GM12878 (cell line): ENCODE measurements at regions not wholly inside any gene's neighbourhood (a gene's known extent, or its start where the extent isn't known, plus 50 kb on each side); places are given as distances from the start of the nearest gene placed in this dataset.
"Not testable (repeated sequence)": the region's sequence is repeated elsewhere in the genome, so short reads cannot be mapped to it uniquely, and the experiment has no call there.

ENCODE experiments used
- ATAC-seq: fragments of 200-7000 bp; cut with Tn5 transposase; 3 replicates; pipeline ENCODE4 v1.9.1; 2020; ENCODE audit warnings: mild to moderate bottlenecking, moderate library complexity
- BruUV-seq: library from RNA; stranded (reverse); fragments of 400-500 nt; replicated peaks from 2 replicates; lab custom pipeline; 2021; lab: Mats Ljungman, UMichigan
- CTCF ChIA-PET: fragments of 300-600 bp; sonication (Branson Sonifier 250); formaldehyde crosslinking; extraction: SDS; loops from one replicate; lab custom pipeline; 2021; ENCODE audit warnings: inconsistent platforms; lab: Yijun Ruan, JAX
- POLR2A ChIA-PET: fragments of 350-600 bp; formaldehyde crosslinking; extraction: SDS; loops from one replicate; lab custom pipeline; 2021; ENCODE audit warnings: inconsistent platforms; lab: Charles Lee
- RAD21 ChIA-PET: fragments of 300-600 bp; sonication (Branson Sonifier 250); formaldehyde crosslinking; loops from one replicate; lab custom pipeline; 2023; ENCODE audit warnings: antibody characterized with exemption; ENCODE audit not compliant: unreplicated experiment; lab: Charles Lee
- SMC1A ChIA-PET: fragments of 300-600 bp; sonication (Branson Sonifier 250); formaldehyde crosslinking; loops from one replicate; lab custom pipeline; 2023; ENCODE audit not compliant: unreplicated experiment, uncharacterized antibody; lab: Charles Lee
- DNase-seq: peaks from one replicate; pipeline ENCODE4 v3.0.0-alpha.2; 2011; ENCODE audit warnings: low read depth, low spot score
- FAIRE-seq: peaks from 3 replicates; lab custom pipeline; 2011; peaks lifted over from hg19 to GRCh38; lab: Jason Lieb, UNC
- H2AFZ ChIP-seq: 2 replicates; pipeline ENCODE4 v1.6.0; 2011; ENCODE audit warnings: low read depth, low read length, control low read depth; ENCODE audit not compliant: control insufficient read depth
- H3K27ac ChIP-seq: 2 replicates; pipeline ENCODE4 v1.5.1; 2011; ENCODE audit warnings: control low read depth; ENCODE audit not compliant: control insufficient read depth, insufficient read depth
- H3K27me3 ChIP-seq, 2 experiments: replicated peaks in 1 of 2; 2 replicates each; pipeline versions ENCODE4 v1.6.0 to v1.6.1; 2011; ENCODE audit warnings: low read length in 1 of 2; ENCODE audit not compliant: control insufficient read depth in 2 of 2, insufficient read depth in 2 of 2
- H3K36me3 ChIP-seq, 2 experiments: 2 replicates each; pipeline ENCODE4 v1.5.1; 2011; ENCODE audit warnings: low read length in 1 of 2; ENCODE audit not compliant: control insufficient read depth in 2 of 2, insufficient read depth in 2 of 2
- H3K4me1 ChIP-seq: 2 replicates; pipeline ENCODE4 v1.6.1; 2011; ENCODE audit warnings: mild to moderate bottlenecking, low read length, moderate library complexity, mixed read lengths; ENCODE audit not compliant: control insufficient read depth, insufficient read depth
- H3K4me2 ChIP-seq: 2 replicates; pipeline ENCODE4 v1.6.0; 2011; ENCODE audit warnings: control low read depth; ENCODE audit not compliant: control insufficient read depth, insufficient read depth
- H3K4me3 ChIP-seq: fragments of 200-600 bp; sonication (generic); 2 replicates; pipeline ENCODE4 v1.5.1; 2016
- H3K79me2 ChIP-seq: 2 replicates; pipeline ENCODE4 v1.6.0; 2011; ENCODE audit warnings: low read length; ENCODE audit not compliant: control insufficient read depth, insufficient read depth
- H3K9ac ChIP-seq: 2 replicates; pipeline ENCODE4 v1.8.0; 2011; ENCODE audit warnings: low read length, control low read depth, mixed read lengths; ENCODE audit not compliant: control insufficient read depth, insufficient read depth
- H3K9me3 ChIP-seq: replicated peaks from 3 replicates; pipeline ENCODE4 v1.5.1; 2011; ENCODE audit warnings: mild to moderate bottlenecking, low read length; ENCODE audit not compliant: control insufficient read depth, insufficient read depth
- H4K20me1 ChIP-seq: 2 replicates; pipeline ENCODE4 v1.6.0; 2011; ENCODE audit not compliant: control insufficient read depth, insufficient read depth
- BCLAF1 ChIP-seq: fragments of 450-650 bp; IDR thresholded peaks from 2 replicates; pipeline ENCODE4 v1.6.1; 2017; ENCODE audit warnings: antibody characterized with exemption, mild to moderate bottlenecking, moderate library complexity
- CBFB ChIP-seq: IDR thresholded peaks from 2 replicates; pipeline ENCODE4 v1.6.1; 2016; ENCODE audit warnings: antibody characterized with exemption, low read depth
- CREM ChIP-seq: IDR thresholded peaks from 2 replicates; pipeline ENCODE4 v1.6.1; 2014; ENCODE audit warnings: antibody characterized with exemption, low read depth
- EP300 ChIP-seq, 2 experiments: fragments of 150-350 bp in 1 of 2; IDR thresholded peaks; 2 replicates each; pipeline ENCODE4 v1.6.1; 2011 to 2012; ENCODE audit warnings: low read depth in 2 of 2, low read length in 2 of 2, borderline replicate concordance in 1 of 2, improper control_type of control experiment in 1 of 2, inconsistent platforms in 1 of 2; ENCODE audit not compliant: control insufficient read depth in 1 of 2
- ETV6 ChIP-seq, 2 experiments: fragments of 450-650 bp in 1 of 2; IDR thresholded peaks in 1 of 2; conservative IDR thresholded peaks in 1 of 2; 2 replicates each; pipeline ENCODE4 v1.6.1; 2014; ENCODE audit warnings: antibody characterized with exemption in 1 of 2, borderline replicate concordance in 1 of 2, low read depth in 1 of 2, mild to moderate bottlenecking in 1 of 2, moderate library complexity in 1 of 2
- HDAC6 ChIP-seq: fragments of 200-600 bp; sonication (generic); IDR thresholded peaks from one replicate; pipeline ENCODE4 v1.8.0; 2017; ENCODE audit warnings: antibody characterized with exemption; ENCODE audit not compliant: unreplicated experiment
- IKZF2 ChIP-seq, 2 experiments: fragments of 450-650 bp; IDR thresholded peaks; 2 replicates each; pipeline ENCODE4 v1.6.1; 2017; ENCODE audit warnings: mild to moderate bottlenecking in 2 of 2, moderate library complexity in 2 of 2
- JUNB ChIP-seq: IDR thresholded peaks from 2 replicates; pipeline ENCODE4 v1.6.1; 2016; ENCODE audit warnings: antibody characterized with exemption, mild to moderate bottlenecking
- NR2C1 ChIP-seq: fragments of 450-650 bp; IDR thresholded peaks from 2 replicates; pipeline ENCODE4 v1.6.1; 2017; ENCODE audit warnings: antibody characterized with exemption, mild to moderate bottlenecking, moderate library complexity
- NR2F1 ChIP-seq: fragments of 450-650 bp; conservative IDR thresholded peaks from 2 replicates; pipeline ENCODE4 v1.6.1; 2017; ENCODE audit warnings: mild to moderate bottlenecking
- YY1 ChIP-seq: IDR thresholded peaks from 2 replicates; pipeline ENCODE4 v1.6.1; 2011; ENCODE audit warnings: low read depth, mild to moderate bottlenecking, low read length
- ZNF24 ChIP-seq: fragments of 450-650 bp; IDR thresholded peaks from 2 replicates; pipeline ENCODE4 v1.6.1; 2017; ENCODE audit warnings: antibody characterized with exemption, mild to moderate bottlenecking
- whole genome bisulfite sequencing: methylation state at CpG from one replicate; pipeline ENCODE4 v1.1.6; 2016; ENCODE audit warnings: low lambda C conversion rate; ENCODE audit not compliant: insufficient replicate concordance, insufficient coverage; ENCODE audit errors: missing lambda C conversion rate; 5-methylcytosine and 5-hydroxymethylcytosine counted together
- in situ Hi-C: fragments of 300-500 bp; cut with MboI; formaldehyde crosslinking; loops from 9 replicates; pipeline ENCODE4 v1.14.3; 2018; ENCODE audit warnings: mixed read lengths
- intact Hi-C: fragments of 100-400 bp; cut with micrococcal nuclease; formaldehyde crosslinking; loops from one replicate; pipeline ENCODE4 v1.14.2; 2022; ENCODE audit not compliant: unreplicated experiment

DNA sequence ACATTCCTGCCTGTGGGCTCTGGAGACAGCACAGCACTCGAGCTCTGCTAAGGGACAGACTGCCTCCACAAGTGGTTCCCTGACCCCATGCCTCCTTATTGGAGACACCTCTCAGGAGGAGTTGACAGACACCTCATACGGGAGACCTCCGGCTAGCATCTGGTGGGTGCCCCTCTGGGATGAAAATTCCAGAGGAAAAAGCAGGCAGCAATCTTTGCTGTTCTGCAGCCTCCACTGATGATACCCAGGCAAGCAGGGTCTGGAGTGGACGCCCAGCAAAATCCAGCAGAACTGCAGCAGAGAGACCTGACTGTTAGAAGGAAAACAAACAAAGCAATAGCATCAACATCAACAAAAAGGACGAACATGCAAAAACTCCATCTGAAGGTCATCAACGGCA is 639.4 kb downstream of the SLC16A7 start:
- SMC1A ChIA-PET: no interaction called here
- H3K36me3 ChIP-seq: no peaks in the 10 kb centered on the region
- FAIRE-seq: no peak
- TF ChIP-seq NR2F1 (no peak), IKZF2 (IDR thresholded peaks at IDR 0.05) (no peak), ZNF24 (no peak), ETV6 (conservative IDR thresholded peaks at IDR 0.05 in 1 of 2, IDR thresholded peaks at IDR 0.05 in 1 of 2; ENCODE audit: borderline replicate concordance in 1 of 2, low read depth in 1 of 2) (no peak), NR2C1 (no peak), EP300 (IDR thresholded peaks at IDR 0.05; ENCODE audit: borderline replicate concordance in 1 of 2, control insufficient read depth in 1 of 2, low read depth in 2 of 2, low read length in 2 of 2) (no peak), BCLAF1 (no peak), CREM (no peak), CBFB (no peak), HDAC6 (no peak), JUNB (no peak), YY1 (no peak)
- H3K4me1 ChIP-seq: no peaks in the 10 kb centered on the region
- no peak for ATAC-seq
- in situ Hi-C loops: no loop called here
- BruUV-seq: no TSS peak
- H3K9ac ChIP-seq: no peak overlapping the region
- POLR2A ChIA-PET: no interaction called here
- H3K4me2 ChIP-seq: no peak overlapping the region
- RAD21 ChIA-PET: no interaction called here
- CTCF ChIA-PET: no interaction called here
- no peaks in the 10 kb centered on the region for H4K20me1 ChIP-seq
- H3K9me3 ChIP-seq: no peaks in the 10 kb centered on the region
- no peak overlapping the region for H3K4me3 ChIP-seq
- no peak overlapping the region for H3K27ac ChIP-seq
- no peaks in the 10 kb centered on the region for H3K79me2 ChIP-seq
- WGBS: 15% methylated on average over 6 of the region's 6 CpGs
- intact Hi-C loops: no loop called here
- no peaks in the 10 kb centered on the region for H3K27me3 ChIP-seq
- no peak for DNase-seq
- no peak overlapping the region for H2AFZ ChIP-seq

GRCh38 chr12:60236416-60236815 is 640.6 kb downstream of the SLC16A7 start:
- H3K27me3 ChIP-seq, POLR2A ChIA-PET, H3K79me2 ChIP-seq, SMC1A ChIA-PET, CTCF ChIA-PET, H4K20me1 ChIP-seq, H3K4me1 ChIP-seq, H3K9ac ChIP-seq, RAD21 ChIA-PET, ATAC-seq, FAIRE-seq, H3K4me3 ChIP-seq, H3K36me3 ChIP-seq, intact Hi-C loops, H2AFZ ChIP-seq, in situ Hi-C loops, H3K4me2 ChIP-seq, DNase-seq, BruUV-seq, H3K27ac ChIP-seq, H3K9me3 ChIP-seq: not testable (repeated sequence)
